Esophagus muscularis mucosa (tissue), 4 donors: ENCODE measurements at regions not wholly inside any gene's neighbourhood (a gene's known extent, or its start where the extent isn't known, plus 50 kb on each side); places are given as distances from the start of the nearest gene placed in this dataset.

Experiments
- DNase-seq: peaks from one replicate; pipeline ENCODE4 v3.0.0-alpha.2; 2017; ENCODE audit errors: extremely low spot score
- H3K27ac ChIP-seq, 4 donors: fragments of 200-600 bp; sonication (generic); replicated peaks in 1 of 4; 1 replicate in 3 of 4; 2 replicates in 1 of 4; pipeline ENCODE4 v1.5.1; 2016 to 2019; ENCODE audit warnings: mild to moderate bottlenecking in 1 of 4
- H3K27me3 ChIP-seq, 4 donors: fragments of 200-600 bp; sonication (generic); one replicate each; pipeline versions ENCODE4 v1.5.1 to v1.6.0; 2016 to 2019
- H3K36me3 ChIP-seq, 4 donors: fragments of 200-600 bp; sonication (generic); one replicate each; pipeline ENCODE4 v1.5.1; 2016 to 2019
- H3K4me1 ChIP-seq, 4 donors: fragments of 200-600 bp; sonication (generic); one replicate each; pipeline ENCODE4 v1.5.1; 2016 to 2019
- H3K4me3 ChIP-seq, 4 donors: fragments of 200-600 bp; sonication (generic); 1 replicate in 2 of 4; 2 replicates in 2 of 4; pipeline ENCODE4 v1.5.1; 2016 to 2019; ENCODE audit warnings: mild to moderate bottlenecking in 4 of 4, moderate library complexity in 1 of 4
- H3K9me3 ChIP-seq, 4 donors: fragments of 200-600 bp; sonication (generic); 1 replicate in 3 of 4; 2 replicates in 1 of 4; pipeline ENCODE4 v1.5.1; 2016 to 2019
- CTCF ChIP-seq, 3 experiments: fragments of 200-600 bp in 2 of 3; fragments of 450-650 bp in 1 of 3; sonication (generic) in 2 of 3; IDR thresholded peaks; one replicate each; pipeline ENCODE4 v1.5.1; 2017 to 2019; ENCODE audit warnings: antibody characterized with exemption in 3 of 3, mild to moderate bottlenecking in 2 of 3, moderate library complexity in 1 of 3
- EP300 ChIP-seq: sonication (generic); formaldehyde crosslinking; IDR thresholded peaks from one replicate; pipeline ENCODE4 v1.6.1; 2017; ENCODE audit warnings: antibody characterized with exemption
- POLR2A ChIP-seq: fragments of 450-650 bp; IDR thresholded peaks from one replicate; pipeline ENCODE4 v1.6.1; 2017; ENCODE audit warnings: antibody characterized with exemption, moderate library complexity, mild to moderate bottlenecking, low read depth
- POLR2AphosphoS5 ChIP-seq, 2 donors: sonication (generic); formaldehyde crosslinking; IDR thresholded peaks; one replicate each; pipeline ENCODE4 v1.6.1; 2017; ENCODE audit warnings: antibody characterized with exemption in 2 of 2
- WGBS: methylation state at CpG from one replicate; pipeline ENCODE4 v1.1.5; 2018; 5-methylcytosine and 5-hydroxymethylcytosine counted together
- intact Hi-C: fragments of 100-400 bp; cut with DNase I; formaldehyde crosslinking; loops from one replicate; pipeline ENCODE4 v1.15.1; 2023

- intact Hi-C loops = loop anchor here (5.0 kb wide), 1 partner anchor 103 kb away; the partner anchor contains the start of gene MAGI1
- Histone ChIP-seq H3K27ac (no peak overlapping the region), H3K4me3 (no peak overlapping the region), H3K4me1 (peaks cover 0 to 9% (median 5%) of the 10 kb centered on the region in 4 donors), H3K9me3 (no peaks in the 10 kb centered on the region), H3K36me3 (no peaks in the 10 kb centered on the region), H3K27me3 (no peaks in the 10 kb centered on the region)
- no peak for DNase-seq
- no peak for TF ChIP-seq EP300
- TF ChIP-seq CTCF (IDR thresholded peaks at IDR 0.05) = no peak
- TF ChIP-seq POLR2A = no peak
- no peak for TF ChIP-seq POLR2AphosphoS5 (IDR thresholded peaks at IDR 0.05)
- 69% methylated on average over 2 of the region's 2 CpGs for WGBS
These were observed 80.7 kb upstream of the SLC25A26 start for GRCh38 chr3:66140106-66140505.

DNA sequence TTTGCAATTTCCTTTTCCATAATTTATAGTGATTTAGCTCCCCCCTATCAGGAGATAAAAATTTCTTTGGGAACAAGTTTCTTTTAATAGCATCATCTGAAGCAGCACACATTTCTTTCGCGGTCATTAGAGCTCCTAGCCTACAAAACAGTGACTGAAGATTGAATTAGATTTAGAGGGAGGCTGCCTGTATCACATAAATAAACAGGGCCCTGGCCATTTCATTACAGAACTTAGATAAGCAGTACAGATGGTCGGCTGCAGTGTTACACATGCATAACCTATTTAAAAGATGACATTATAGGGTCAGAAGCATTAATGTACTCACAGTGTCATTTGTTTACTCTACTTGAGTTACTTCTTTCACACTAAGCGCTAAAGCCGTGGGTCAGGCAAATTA is 81.4 kb upstream of the SLC25A26 start:
- H3K9me3 ChIP-seq = no peaks in the 10 kb centered on the region

DNA sequence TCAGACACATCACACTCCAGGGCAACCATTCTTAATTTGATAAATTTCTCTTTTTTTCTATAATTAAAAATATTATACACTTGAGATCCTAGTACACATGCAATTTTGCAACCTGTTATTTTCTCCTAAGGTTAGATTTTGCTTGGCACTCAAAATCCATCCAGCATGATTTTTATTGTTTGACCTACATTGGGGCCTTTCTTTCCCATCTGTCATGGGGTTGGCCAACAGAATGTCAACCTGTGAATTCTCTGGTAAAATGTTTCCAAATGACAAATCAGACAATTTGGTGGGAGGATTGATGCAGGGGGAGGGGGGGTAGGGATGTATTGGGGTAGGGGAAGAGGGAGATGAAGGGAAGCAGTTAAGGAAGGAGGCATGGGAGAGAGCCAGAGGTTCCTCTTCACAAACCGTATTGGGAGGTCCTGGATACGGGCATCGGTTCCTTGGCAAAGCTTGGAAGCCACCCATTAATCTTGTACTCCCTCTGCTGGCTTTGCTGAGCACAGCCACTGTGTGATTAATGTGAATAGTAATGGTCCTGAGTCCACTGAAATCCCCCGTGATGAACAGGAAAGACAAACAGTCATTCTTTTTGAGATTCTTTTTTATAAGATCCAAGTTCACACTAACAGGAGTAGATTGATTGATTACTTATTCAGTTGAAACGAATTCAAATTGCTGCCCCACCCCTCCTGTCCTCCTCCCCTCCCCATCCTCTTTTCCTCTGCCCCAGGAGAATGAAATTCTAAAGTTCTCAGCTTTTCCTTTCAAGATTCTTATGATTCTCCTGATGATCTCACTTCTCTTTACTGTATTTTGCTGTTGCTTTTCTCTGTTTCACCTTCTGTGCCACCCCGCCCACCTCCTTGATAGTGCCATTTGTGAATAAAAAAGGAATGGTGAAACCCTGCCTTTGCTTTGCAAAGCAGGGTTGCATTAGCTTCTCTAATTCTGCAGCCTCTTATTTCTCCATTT is 82.2 kb upstream of the SLC25A26 start:
- Histone ChIP-seq H3K9me3 (no peaks in the 10 kb centered on the region), H3K36me3 (no peaks in the 10 kb centered on the region), H3K4me3 (no peak overlapping the region), H3K27ac (no peak overlapping the region), H3K27me3 (no peaks in the 10 kb centered on the region), H3K4me1 (peaks cover 0 to 9% (median 5%) of the 10 kb centered on the region in 4 donors)
- 14% methylated on average over 6 of the region's 6 CpGs for WGBS
- TF ChIP-seq POLR2AphosphoS5 (IDR thresholded peaks at IDR 0.05) (no peak), CTCF (IDR thresholded peaks at IDR 0.05) (peak; percentile 74 to 84 (median 77)), EP300 (no peak), POLR2A (no peak)
- DNase-seq = no peak
- intact Hi-C loops = loop anchor here (1.0 kb wide), 1 partner anchor 352 kb away; no protein-coding TSS in a partner anchor

More for the DNA sequence above, 81.4 kb upstream of the SLC25A26 start:
- intact Hi-C loops = loop anchor here (1.0 kb wide), 1 partner anchor 353 kb away; no protein-coding TSS in a partner anchor
- no peak for TF ChIP-seq EP300
- TF ChIP-seq POLR2AphosphoS5 (IDR thresholded peaks at IDR 0.05) = no peak
- no peak for TF ChIP-seq CTCF (IDR thresholded peaks at IDR 0.05)
- TF ChIP-seq POLR2A = no peak
- WGBS = 78% methylated on average over 5 of the region's 5 CpGs
- no peak overlapping the region for H3K27ac ChIP-seq
- no peaks in the 10 kb centered on the region for H3K36me3 ChIP-seq
- H3K4me1 ChIP-seq = peaks cover 0 to 9% (median 5%) of the 10 kb centered on the region in 4 donors
- no peak overlapping the region for H3K4me3 ChIP-seq
- DNase-seq = no peak
- H3K27me3 ChIP-seq = no peaks in the 10 kb centered on the region

GRCh38 chr3:66136597-66136996 is 84.2 kb upstream of the SLC25A26 start:
- H3K27ac ChIP-seq = no peak overlapping the region
- TF ChIP-seq CTCF (IDR thresholded peaks at IDR 0.05) (no peak), POLR2A (no peak), EP300 (no peak), POLR2AphosphoS5 (IDR thresholded peaks at IDR 0.05) (no peak)
- 68% methylated on average over 1 of the region's 1 CpG for WGBS
- H3K27me3 ChIP-seq = no peaks in the 10 kb centered on the region
- intact Hi-C loops = no loop called here
- H3K36me3 ChIP-seq = no peaks in the 10 kb centered on the region
- H3K4me1 ChIP-seq = peaks cover 0 to 9% (median 5%) of the 10 kb centered on the region in 4 donors
- H3K4me3 ChIP-seq = no peak overlapping the region
- H3K9me3 ChIP-seq = no peaks in the 10 kb centered on the region
- no peak for DNase-seq
